ENCODE measurements at regions not wholly inside any gene's neighbourhood (a gene's known extent, or its start where the extent isn't known, plus 50 kb on each side); places are given as distances from the start of the nearest gene placed in this dataset.

DNA sequence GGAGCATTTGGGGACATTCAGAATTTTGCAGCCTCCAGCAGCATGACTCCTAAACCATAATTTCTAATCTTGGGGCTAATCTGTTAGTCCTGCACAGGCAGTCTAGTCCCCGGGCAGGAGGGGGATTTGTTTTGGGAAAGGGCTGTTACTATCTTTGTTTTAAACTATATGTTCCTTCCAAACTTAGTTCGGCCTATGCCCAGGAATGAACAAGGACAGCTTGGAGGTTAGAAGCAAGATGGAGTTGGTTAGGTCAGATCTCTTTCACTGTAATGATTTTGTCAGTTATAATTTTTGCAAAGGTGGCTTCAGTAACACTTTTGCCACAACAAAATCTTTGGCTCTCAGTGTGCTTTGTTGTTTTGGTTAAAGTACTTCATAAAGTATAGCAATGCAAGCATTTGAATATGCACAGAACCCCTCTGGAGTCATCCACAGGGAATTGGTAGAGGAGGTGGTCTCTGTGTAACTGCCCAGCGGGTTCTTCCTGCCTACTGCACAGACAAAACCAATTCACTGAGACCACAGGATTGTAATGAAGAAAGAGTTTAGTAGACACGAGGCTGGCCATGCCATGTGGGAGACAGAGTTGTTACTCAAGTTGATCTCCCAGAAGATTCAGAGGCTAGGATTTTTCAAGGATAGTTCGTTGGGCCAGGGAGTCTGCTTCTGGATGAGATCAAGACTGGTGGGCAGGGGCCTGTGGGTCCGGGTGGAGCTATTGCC is 224.1 kb upstream of the MYLIP start:
- POLR2A ChIA-PET = no interaction called here
- DNase-seq (ENCODE audit: extremely low spot score) = no peak
- CTCF ChIA-PET = no interaction called here
- TF ChIP-seq CTBP1 (IDR thresholded peaks at IDR 0.05; ENCODE audit: borderline replicate concordance) (no peak), L3MBTL2 (conservative IDR thresholded peaks at IDR 0.05) (no peak), BHLHE40 (IDR thresholded peaks at IDR 0.05; ENCODE audit: borderline replicate concordance) (no peak), ELF4 (IDR thresholded peaks at IDR 0.05) (no peak), FOXM1 (IDR thresholded peaks at IDR 0.05; ENCODE audit: borderline replicate concordance) (no peak), TARDBP (IDR thresholded peaks at IDR 0.05) (no peak), HDGF (IDR thresholded peaks at IDR 0.05; ENCODE audit: borderline replicate concordance) (no peak), SUZ12 (IDR thresholded peaks at IDR 0.05) (no peak), SP1 (IDR thresholded peaks at IDR 0.05) (no peak), ZNF384 (IDR thresholded peaks at IDR 0.05) (no peak), FOXA1 (IDR thresholded peaks at IDR 0.05) (no peak), LEF1 (IDR thresholded peaks at IDR 0.05; ENCODE audit: borderline replicate concordance) (no peak), PKNOX1 (IDR thresholded peaks at IDR 0.05) (no peak)

DNA sequence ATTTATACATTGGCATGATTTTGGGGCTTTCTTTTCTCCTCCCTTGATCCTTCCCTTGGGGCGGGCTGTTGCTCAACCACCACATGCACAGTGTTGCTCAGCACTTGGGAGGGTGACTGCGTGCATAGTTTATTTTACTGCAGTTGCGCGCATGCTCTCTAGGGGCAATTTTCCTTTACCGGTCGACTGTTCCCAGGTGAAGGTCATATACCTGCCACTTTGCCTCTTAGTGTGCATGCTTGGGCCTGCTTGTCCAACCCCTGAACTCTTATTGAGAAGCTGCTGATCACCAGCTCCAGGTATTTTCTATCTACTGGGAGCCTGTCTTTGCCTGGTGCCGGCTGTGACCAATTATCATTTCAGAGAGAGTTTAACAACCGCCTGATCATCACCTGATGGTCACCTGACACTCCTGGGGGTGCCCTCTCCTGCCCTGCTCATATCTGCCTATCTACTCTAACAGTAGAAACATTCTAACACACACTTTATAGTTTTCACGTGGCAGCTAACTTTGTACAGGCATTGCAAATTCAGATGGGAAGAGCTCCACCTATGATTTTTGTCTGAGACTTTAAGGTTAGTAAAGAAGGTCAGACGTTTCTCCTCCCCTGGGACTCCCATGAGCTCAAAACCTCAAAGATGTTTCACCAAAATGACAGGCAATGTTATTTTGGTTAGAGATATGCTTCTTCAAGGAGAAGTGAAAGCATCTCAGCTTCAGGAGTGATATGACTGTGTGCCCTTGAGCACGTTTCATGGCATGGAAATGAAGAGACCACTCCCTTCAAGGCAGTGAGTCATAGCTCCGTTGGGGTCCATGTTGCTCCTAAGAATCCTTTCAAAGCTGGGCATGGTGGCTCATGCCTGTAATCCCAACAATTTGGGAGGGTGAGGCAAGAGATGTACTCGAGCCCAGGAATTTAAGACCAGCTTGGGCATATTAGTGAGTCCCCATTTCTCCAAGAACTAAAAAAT is 227.5 kb upstream of the MYLIP start:
- ChIA-PET POLR2A (no interaction called here), CTCF (interaction anchor here (0.8 kb wide), 1 partner anchor 47 kb away, joined by 6 read pairs; no protein-coding TSS in a partner anchor)
- DNase-seq (ENCODE audit: extremely low spot score) = no peak
- TF ChIP-seq FOXM1 (IDR thresholded peaks at IDR 0.05; ENCODE audit: borderline replicate concordance) (no peak), SP1 (IDR thresholded peaks at IDR 0.05) (no peak), ARNT (IDR thresholded peaks at IDR 0.05) (no peak), BHLHE40 (IDR thresholded peaks at IDR 0.05; ENCODE audit: borderline replicate concordance) (no peak), ZNF384 (IDR thresholded peaks at IDR 0.05) (no peak), LEF1 (IDR thresholded peaks at IDR 0.05; ENCODE audit: borderline replicate concordance) (no peak), SUZ12 (IDR thresholded peaks at IDR 0.05) (no peak), PKNOX1 (IDR thresholded peaks at IDR 0.05) (no peak)

GRCh38 chr6:15898693-15899092 is 230.2 kb upstream of the MYLIP start:
- CTCF ChIA-PET = interaction anchor here (1.1 kb wide), 1 partner anchor 230 kb away, joined by 3 read pairs; the partner anchor contains the start of gene MYLIP
- TF ChIP-seq FOXM1 (IDR thresholded peaks at IDR 0.05; ENCODE audit: borderline replicate concordance) (no peak), CTBP1 (IDR thresholded peaks at IDR 0.05; ENCODE audit: borderline replicate concordance) (no peak), FOXK2 (IDR thresholded peaks at IDR 0.05) (no peak), LEF1 (IDR thresholded peaks at IDR 0.05; ENCODE audit: borderline replicate concordance) (no peak), NFRKB (IDR thresholded peaks at IDR 0.05) (no peak), L3MBTL2 (conservative IDR thresholded peaks at IDR 0.05) (no peak), ELF4 (IDR thresholded peaks at IDR 0.05) (no peak), ARNT (IDR thresholded peaks at IDR 0.05) (no peak), TARDBP (IDR thresholded peaks at IDR 0.05) (no peak), SP1 (IDR thresholded peaks at IDR 0.05) (no peak), PKNOX1 (IDR thresholded peaks at IDR 0.05) (no peak), SUZ12 (IDR thresholded peaks at IDR 0.05) (no peak)
- POLR2A ChIA-PET = no interaction called here
- DNase-seq (ENCODE audit: extremely low spot score) = no peak

DNA sequence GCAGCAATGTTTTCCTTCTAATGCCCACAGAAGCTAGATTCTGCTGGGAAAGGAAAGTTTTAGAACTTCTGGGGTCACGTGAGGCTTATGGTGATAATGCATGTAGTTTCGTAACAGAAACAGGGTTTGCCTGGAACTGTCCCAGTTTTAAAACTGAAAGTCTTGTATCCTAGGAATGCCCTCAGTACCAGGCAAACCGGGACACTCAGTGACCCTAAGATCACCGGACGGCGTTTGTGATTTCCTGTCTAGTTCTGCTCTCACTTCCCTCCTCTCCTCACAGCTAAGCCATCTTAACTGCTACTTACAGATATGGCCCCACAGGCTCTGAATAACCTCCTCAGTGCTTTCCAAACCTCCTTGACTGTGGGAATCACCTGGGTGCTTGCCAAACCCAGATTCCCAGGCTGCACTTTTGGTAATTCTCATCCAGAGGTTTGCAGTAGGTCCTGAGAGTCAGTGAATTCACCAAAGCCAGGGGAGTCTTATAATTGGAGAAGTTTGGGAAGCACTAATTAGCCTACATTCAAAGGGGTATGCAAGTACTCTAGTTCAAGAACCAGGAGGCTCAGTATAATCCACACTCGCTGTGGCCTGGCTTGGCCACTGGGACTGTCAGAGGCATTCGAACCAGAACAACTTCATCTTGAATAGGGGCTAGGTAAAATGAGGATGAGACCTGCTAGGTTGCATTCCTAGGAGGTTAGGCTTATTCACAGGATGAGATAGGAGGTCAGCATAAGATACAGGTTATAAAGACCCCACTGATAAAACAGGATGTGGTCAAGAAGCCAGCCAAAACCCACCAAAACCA is 231.6 kb upstream of the MYLIP start:
- no peak for TF ChIP-seq TARDBP (IDR thresholded peaks at IDR 0.05)
- TF ChIP-seq ZNF384 (IDR thresholded peaks at IDR 0.05) = no peak
- TF ChIP-seq HDGF (IDR thresholded peaks at IDR 0.05; ENCODE audit: borderline replicate concordance) = no peak
- TF ChIP-seq ELF4 (IDR thresholded peaks at IDR 0.05) = no peak
- TF ChIP-seq L3MBTL2 (conservative IDR thresholded peaks at IDR 0.05) = no peak
- TF ChIP-seq PKNOX1 (IDR thresholded peaks at IDR 0.05) = no peak
- TF ChIP-seq SUZ12 (IDR thresholded peaks at IDR 0.05) = no peak
- TF ChIP-seq CTBP1 (IDR thresholded peaks at IDR 0.05; ENCODE audit: borderline replicate concordance) = no peak
- TF ChIP-seq FOXA1 (IDR thresholded peaks at IDR 0.05) = no peak
- TF ChIP-seq BHLHE40 (IDR thresholded peaks at IDR 0.05; ENCODE audit: borderline replicate concordance) = no peak
- TF ChIP-seq LEF1 (IDR thresholded peaks at IDR 0.05; ENCODE audit: borderline replicate concordance) = no peak
- ChIA-PET CTCF (interaction anchor here (1.1 kb wide), 1 partner anchor 231 kb away, joined by 3 read pairs; the partner anchor contains the start of gene MYLIP), POLR2A (no interaction called here)
- no peak for DNase-seq (ENCODE audit: extremely low spot score)

All from HEK293T (cell line).